ENCODE measurements at regions not wholly inside any gene's neighbourhood (a gene's known extent, or its start where the extent isn't known, plus 50 kb on each side); places are given as distances from the start of the nearest gene placed in this dataset.

- TF ChIP-seq EZH2 (IDR thresholded peaks at IDR 0.05; ENCODE audit: borderline replicate concordance, low read depth, low read length, severe bottlenecking) (no peak), CTCF (IDR thresholded peaks at IDR 0.05; ENCODE audit: borderline replicate concordance, extremely low read depth, low read length, poor library complexity, severe bottlenecking) (no peak)
- H3K4me2 ChIP-seq (ENCODE audit: insufficient read depth, low read length): no peak overlapping the region
- no peaks in the 10 kb centered on the region for H3K36me3 ChIP-seq (ENCODE audit: insufficient read depth, low read length)
- no peaks in the 10 kb centered on the region for H3K79me2 ChIP-seq (ENCODE audit: insufficient read depth, low read length)
- DNase-seq (no peak), ATAC-seq (ENCODE audit: insufficient read depth, low read depth) (no peak)
- no peaks in the 10 kb centered on the region for H3K9me3 ChIP-seq (ENCODE audit: insufficient read depth, low read length, severe bottlenecking)
- H3K27ac ChIP-seq (ENCODE audit: low read length): no peak overlapping the region
- H3K4me1 ChIP-seq (ENCODE audit: insufficient read depth, low read length): no peaks in the 10 kb centered on the region
- H4K20me1 ChIP-seq (ENCODE audit: insufficient read depth, low read length): no peaks in the 10 kb centered on the region
- H3K9ac ChIP-seq (ENCODE audit: low read depth, low read length): no peak overlapping the region
- H2AFZ ChIP-seq (ENCODE audit: low read depth, low read length): no peak overlapping the region
- no peak overlapping the region for H3K4me3 ChIP-seq (ENCODE audit: low read depth in 1 of 2, low read length in 2 of 2)
- H3K27me3 ChIP-seq (ENCODE audit: insufficient read depth, low read length, poor library complexity): no peaks in the 10 kb centered on the region
These were observed 141.6 kb upstream of the TMCC3 start for GRCh38 chr12:94791933-94792332.

- H3K36me3 ChIP-seq (ENCODE audit: insufficient read depth, low read length): no peaks in the 10 kb centered on the region
- ATAC-seq (ENCODE audit: insufficient read depth, low read depth) (no peak), DNase-seq (no peak)
- H3K27ac ChIP-seq (ENCODE audit: low read length): no peak overlapping the region
- no peak overlapping the region for H3K4me3 ChIP-seq (ENCODE audit: low read depth in 1 of 2, low read length in 2 of 2)
- H3K27me3 ChIP-seq (ENCODE audit: insufficient read depth, low read length, poor library complexity): no peaks in the 10 kb centered on the region
- H2AFZ ChIP-seq (ENCODE audit: low read depth, low read length): no peak overlapping the region
- H3K79me2 ChIP-seq (ENCODE audit: insufficient read depth, low read length): no peaks in the 10 kb centered on the region
- H3K9ac ChIP-seq (ENCODE audit: low read depth, low read length): no peak overlapping the region
- H4K20me1 ChIP-seq (ENCODE audit: insufficient read depth, low read length): no peaks in the 10 kb centered on the region
- no peak for TF ChIP-seq CTCF (IDR thresholded peaks at IDR 0.05; ENCODE audit: borderline replicate concordance, extremely low read depth, low read length, poor library complexity, severe bottlenecking)
- TF ChIP-seq EZH2 (IDR thresholded peaks at IDR 0.05; ENCODE audit: borderline replicate concordance, low read depth, low read length, severe bottlenecking): no peak
- H3K9me3 ChIP-seq (ENCODE audit: insufficient read depth, low read length, severe bottlenecking): no peaks in the 10 kb centered on the region
- H3K4me2 ChIP-seq (ENCODE audit: insufficient read depth, low read length): no peak overlapping the region
- H3K4me1 ChIP-seq (ENCODE audit: insufficient read depth, low read length): no peaks in the 10 kb centered on the region
These were observed 140.5 kb upstream of the TMCC3 start for GRCh38 chr12:94790825-94791224.

- no peaks in the 10 kb centered on the region for H4K20me1 ChIP-seq (ENCODE audit: insufficient read depth, low read length)
- H3K4me1 ChIP-seq (ENCODE audit: insufficient read depth, low read length): no peaks in the 10 kb centered on the region
- ATAC-seq (ENCODE audit: insufficient read depth, low read depth): no peak
- no peaks in the 10 kb centered on the region for H3K9me3 ChIP-seq (ENCODE audit: insufficient read depth, low read length, severe bottlenecking)
- H3K36me3 ChIP-seq (ENCODE audit: insufficient read depth, low read length): no peaks in the 10 kb centered on the region
- H3K4me3 ChIP-seq (ENCODE audit: low read depth in 1 of 2, low read length in 2 of 2): no peak overlapping the region
- no peak for DNase-seq
- no peak for TF ChIP-seq CTCF (IDR thresholded peaks at IDR 0.05; ENCODE audit: borderline replicate concordance, extremely low read depth, low read length, poor library complexity, severe bottlenecking)
- no peak for TF ChIP-seq EZH2 (IDR thresholded peaks at IDR 0.05; ENCODE audit: borderline replicate concordance, low read depth, low read length, severe bottlenecking)
- no peak overlapping the region for H3K4me2 ChIP-seq (ENCODE audit: insufficient read depth, low read length)
- H3K27me3 ChIP-seq (ENCODE audit: insufficient read depth, low read length, poor library complexity): no peaks in the 10 kb centered on the region
- H2AFZ ChIP-seq (ENCODE audit: low read depth, low read length): no peak overlapping the region
- H3K9ac ChIP-seq (ENCODE audit: low read depth, low read length): no peak overlapping the region
- H3K79me2 ChIP-seq (ENCODE audit: insufficient read depth, low read length): no peaks in the 10 kb centered on the region
- H3K27ac ChIP-seq (ENCODE audit: low read length): no peak overlapping the region
These were observed 140.0 kb upstream of the TMCC3 start for GRCh38 chr12:94790370-94790769.
